GM12878 (cell line): ENCODE measurements at regions not wholly inside any gene's neighbourhood (a gene's known extent, or its start where the extent isn't known, plus 50 kb on each side); places are given as distances from the start of the nearest gene placed in this dataset.

Source experiments
- BRCA1 ChIP-seq: IDR thresholded peaks from 2 replicates; pipeline ENCODE4 v1.6.1; 2011; ENCODE audit warnings: low read depth, low read length, improper control_type of control experiment
- CTCF ChIP-seq, 3 experiments: IDR thresholded peaks in 2 of 3; conservative IDR thresholded peaks in 1 of 3; 2 replicates each; pipeline ENCODE4 v1.5.1; 2011; ENCODE audit warnings: low read depth in 3 of 3, low read length in 3 of 3, mild to moderate bottlenecking in 3 of 3, control low read depth in 2 of 3, moderate library complexity in 2 of 3, inconsistent platforms in 1 of 3, mixed read lengths in 1 of 3; ENCODE audit not compliant: control insufficient read depth in 2 of 3, insufficient read depth in 1 of 3; ENCODE audit errors: extremely low read depth in 1 of 3
- RELB ChIP-seq: fragments of 450-650 bp; IDR thresholded peaks from 2 replicates; pipeline ENCODE4 v1.6.1; 2017; ENCODE audit warnings: low read depth, mild to moderate bottlenecking, moderate library complexity
- YY1 ChIP-seq: IDR thresholded peaks from 2 replicates; pipeline ENCODE4 v1.6.1; 2011; ENCODE audit warnings: low read depth, mild to moderate bottlenecking, low read length
- ZBTB33 ChIP-seq: fragments of 450-650 bp; IDR thresholded peaks from 2 replicates; pipeline ENCODE4 v1.6.1; 2017; ENCODE audit warnings: mild to moderate bottlenecking

- TF ChIP-seq CTCF (IDR thresholded peaks at IDR 0.05 in 2 of 3, conservative IDR thresholded peaks at IDR 0.05 in 1 of 3; ENCODE audit: control insufficient read depth in 2 of 3, extremely low read depth in 1 of 3, insufficient read depth in 1 of 3, low read depth in 3 of 3, low read length in 3 of 3) = no peak
- no peak for TF ChIP-seq YY1
- no peak for TF ChIP-seq RELB
- TF ChIP-seq ZBTB33 = no peak
- no peak for TF ChIP-seq BRCA1
Measured at GRCh38 chr5:89566340-89566739, 683.4 kb upstream of the MEF2C start.
